ENCODE measurements at regions not wholly inside any gene's neighbourhood (a gene's known extent, or its start where the extent isn't known, plus 50 kb on each side); places are given as distances from the start of the nearest gene placed in this dataset.

- Histone ChIP-seq H3K4me1 (ENCODE audit: control insufficient read depth in 1 of 2, insufficient read depth in 2 of 2, low read length in 2 of 2) (peaks cover 15 to 41% of the 10 kb centered on the region in 2 experiments), H3K9ac (ENCODE audit: low read length) (no peak overlapping the region), H3K79me2 (ENCODE audit: insufficient read depth, low read length) (no peaks in the 10 kb centered on the region), H3K27me3 (ENCODE audit: insufficient read depth, low read length) (no peaks in the 10 kb centered on the region), H3K4me3 (replicated peaks in 1 of 2; ENCODE audit: low read depth in 1 of 2, low read length in 2 of 2) (no peak overlapping the region), H3K9me2 (ENCODE audit: insufficient read depth) (no peaks in the 10 kb centered on the region), H4K20me1 (ENCODE audit: insufficient read depth) (no peaks in the 10 kb centered on the region), H3K9me3 (ENCODE audit: control insufficient read depth in 1 of 2, insufficient read depth in 1 of 2, low read depth in 1 of 2, low read length in 2 of 2) (no peaks in the 10 kb centered on the region), H3K4me2 (ENCODE audit: low read length) (no peak overlapping the region), H2AFZ (ENCODE audit: low read depth, low read length, poor library complexity, severe bottlenecking) (no peak overlapping the region), H3K36me3 (ENCODE audit: control insufficient read depth in 1 of 2, insufficient read depth in 2 of 2, low read length in 2 of 2) (no peaks in the 10 kb centered on the region), H3K27ac (ENCODE audit: low read depth, low read length) (no peak overlapping the region)
- TF ChIP-seq EZH2 (IDR thresholded peaks at IDR 0.05): no peak
- no peak for TF ChIP-seq FOSL1 (IDR thresholded peaks at IDR 0.05; ENCODE audit: low read depth)
- no peak for TF ChIP-seq TCF7L2 (IDR thresholded peaks at IDR 0.05; ENCODE audit: borderline replicate concordance, extremely low read depth, insufficient read depth, insufficient read length)
- no peak for TF ChIP-seq SIN3A (IDR thresholded peaks at IDR 0.05; ENCODE audit: low read depth)
- no peak for TF ChIP-seq POLR2A (IDR thresholded peaks at IDR 0.05; ENCODE audit: borderline replicate concordance, extremely low read depth, insufficient read depth, insufficient read length)
- DNase-seq (ENCODE audit: low read depth, low spot score) (no peak), ATAC-seq (no peak)
- BruUV-seq (replicated peaks): no TSS peak
- intact Hi-C loops (cut with micrococcal nuclease): no loop called here
- ChIA-PET RAD21 (ENCODE audit: low non-redundant PET in 1 of 2, low total read pairs in 2 of 2, uncharacterized antibody in 2 of 2, unreplicated experiment in 2 of 2) (no interaction called here), POLR2A (no interaction called here), CTCF (interaction anchor here (0.7 kb wide), 1 partner anchor 26 kb away, joined by 3 read pairs; no protein-coding TSS in a partner anchor)
These were observed 175.6 kb downstream of the SMAD6 start for GRCh38 chr15:66877477-66878271.

GRCh38 chr15:66878761-66879160 is 176.7 kb downstream of the SMAD6 start:
- no peak overlapping the region for H2AFZ ChIP-seq (ENCODE audit: low read depth, low read length, poor library complexity, severe bottlenecking)
- no peak for DNase-seq (ENCODE audit: low read depth, low spot score)
- intact Hi-C loops (cut with micrococcal nuclease): no loop called here
- H3K27me3 ChIP-seq (ENCODE audit: insufficient read depth, low read length): no peaks in the 10 kb centered on the region
- no peaks in the 10 kb centered on the region for H3K9me3 ChIP-seq (ENCODE audit: control insufficient read depth in 1 of 2, insufficient read depth in 1 of 2, low read depth in 1 of 2, low read length in 2 of 2)
- no peaks in the 10 kb centered on the region for H3K79me2 ChIP-seq (ENCODE audit: insufficient read depth, low read length)
- no peak overlapping the region for H3K4me2 ChIP-seq (ENCODE audit: low read length)
- H3K9me2 ChIP-seq (ENCODE audit: insufficient read depth): no peaks in the 10 kb centered on the region
- ChIA-PET RAD21 (ENCODE audit: low non-redundant PET in 1 of 2, low total read pairs in 2 of 2, uncharacterized antibody in 2 of 2, unreplicated experiment in 2 of 2) (no interaction called here), POLR2A (no interaction called here), CTCF (no interaction called here)
- H3K36me3 ChIP-seq (ENCODE audit: control insufficient read depth in 1 of 2, insufficient read depth in 2 of 2, low read length in 2 of 2): no peaks in the 10 kb centered on the region
- no peak overlapping the region for H3K27ac ChIP-seq (ENCODE audit: low read depth, low read length)
- H3K9ac ChIP-seq (ENCODE audit: low read length): no peak overlapping the region
- ATAC-seq: no peak
- H4K20me1 ChIP-seq (ENCODE audit: insufficient read depth): no peaks in the 10 kb centered on the region
- BruUV-seq (replicated peaks): no TSS peak
- H3K4me1 ChIP-seq (ENCODE audit: control insufficient read depth in 1 of 2, insufficient read depth in 2 of 2, low read length in 2 of 2): peaks cover 23 to 45% of the 10 kb centered on the region in 2 experiments
- no peak overlapping the region for H3K4me3 ChIP-seq (replicated peaks in 1 of 2; ENCODE audit: low read depth in 1 of 2, low read length in 2 of 2)
- TF ChIP-seq EGR1 (IDR thresholded peaks at IDR 0.05; ENCODE audit: low read depth) (no peak), POLR2A (IDR thresholded peaks at IDR 0.05; ENCODE audit: borderline replicate concordance, extremely low read depth, insufficient read depth, insufficient read length) (no peak), ZBTB33 (IDR thresholded peaks at IDR 0.05; ENCODE audit: extremely low read depth, insufficient replicate concordance, low read length) (no peak), SIN3A (IDR thresholded peaks at IDR 0.05; ENCODE audit: low read depth) (no peak), MAX (IDR thresholded peaks at IDR 0.05) (no peak), CEBPB (IDR thresholded peaks at IDR 0.05; ENCODE audit: low read depth) (no peak), POLR2AphosphoS5 (IDR thresholded peaks at IDR 0.05; ENCODE audit: low read depth, low read length) (no peak), ATF3 (IDR thresholded peaks at IDR 0.05) (no peak), SP1 (IDR thresholded peaks at IDR 0.05; ENCODE audit: low read depth) (no peak), CBX3 (IDR thresholded peaks at IDR 0.05; ENCODE audit: low read depth) (no peak)
- TF ChIP-seq, protein P1, sequence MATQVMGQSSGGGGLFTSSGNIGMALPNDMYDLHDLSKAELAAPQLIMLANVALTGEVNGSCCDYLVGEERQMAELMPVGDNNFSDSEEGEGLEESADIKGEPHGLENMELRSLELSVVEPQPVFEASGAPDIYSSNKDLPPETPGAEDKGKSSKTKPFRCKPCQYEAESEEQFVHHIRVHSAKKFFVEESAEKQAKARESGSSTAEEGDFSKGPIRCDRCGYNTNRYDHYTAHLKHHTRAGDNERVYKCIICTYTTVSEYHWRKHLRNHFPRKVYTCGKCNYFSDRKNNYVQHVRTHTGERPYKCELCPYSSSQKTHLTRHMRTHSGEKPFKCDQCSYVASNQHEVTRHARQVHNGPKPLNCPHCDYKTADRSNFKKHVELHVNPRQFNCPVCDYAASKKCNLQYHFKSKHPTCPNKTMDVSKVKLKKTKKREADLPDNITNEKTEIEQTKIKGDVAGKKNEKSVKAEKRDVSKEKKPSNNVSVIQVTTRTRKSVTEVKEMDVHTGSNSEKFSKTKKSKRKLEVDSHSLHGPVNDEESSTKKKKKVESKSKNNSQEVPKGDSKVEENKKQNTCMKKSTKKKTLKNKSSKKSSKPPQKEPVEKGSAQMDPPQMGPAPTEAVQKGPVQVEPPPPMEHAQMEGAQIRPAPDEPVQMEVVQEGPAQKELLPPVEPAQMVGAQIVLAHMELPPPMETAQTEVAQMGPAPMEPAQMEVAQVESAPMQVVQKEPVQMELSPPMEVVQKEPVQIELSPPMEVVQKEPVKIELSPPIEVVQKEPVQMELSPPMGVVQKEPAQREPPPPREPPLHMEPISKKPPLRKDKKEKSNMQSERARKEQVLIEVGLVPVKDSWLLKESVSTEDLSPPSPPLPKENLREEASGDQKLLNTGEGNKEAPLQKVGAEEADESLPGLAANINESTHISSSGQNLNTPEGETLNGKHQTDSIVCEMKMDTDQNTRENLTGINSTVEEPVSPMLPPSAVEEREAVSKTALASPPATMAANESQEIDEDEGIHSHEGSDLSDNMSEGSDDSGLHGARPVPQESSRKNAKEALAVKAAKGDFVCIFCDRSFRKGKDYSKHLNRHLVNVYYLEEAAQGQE (IDR thresholded peaks at IDR 0.05; ENCODE audit: low read depth): no peak
